Thyroid gland (tissue), 4 donors: ENCODE measurements at regions not wholly inside any gene's neighbourhood (a gene's known extent, or its start where the extent isn't known, plus 50 kb on each side); places are given as distances from the start of the nearest gene placed in this dataset.

Experiments
- CTCF ChIP-seq, 6 experiments: fragments of 200-600 bp in 3 of 6; fragments of 450-650 bp in 3 of 6; sonication (generic) in 3 of 6; IDR thresholded peaks; one replicate each; pipeline ENCODE4 v1.5.1; 2016 to 2019; ENCODE audit warnings: antibody characterized with exemption in 6 of 6, mild to moderate bottlenecking in 2 of 6, inconsistent platforms in 1 of 6, moderate library complexity in 1 of 6
- POLR2A ChIP-seq, 2 donors: fragments of 450-650 bp; IDR thresholded peaks; one replicate each; pipeline ENCODE4 v1.6.1; 2017; ENCODE audit warnings: antibody characterized with exemption in 2 of 2, mild to moderate bottlenecking in 2 of 2, moderate library complexity in 1 of 2

GRCh38 chr14:29102996-29103395, 336.4 kb downstream of the FOXG1 start:
- TF ChIP-seq CTCF (IDR thresholded peaks at IDR 0.05) (no peak), POLR2A (IDR thresholded peaks at IDR 0.05) (no peak)
